OCI-LY3 (cell line): ENCODE measurements at regions not wholly inside any gene's neighbourhood (a gene's known extent, or its start where the extent isn't known, plus 50 kb on each side); places are given as distances from the start of the nearest gene placed in this dataset.

Experiments
- H2AFZ ChIP-seq: fragments of 200-600, 300-600 bp; shearing (Covaris generic); 2 replicates; pipeline ENCODE4 v1.6.0; 2014; ENCODE audit warnings: antibody characterized with exemption, low read depth, low read length
- H3K27ac ChIP-seq: fragments of 200-600, 300-600 bp; sonication (generic); 2 replicates; pipeline ENCODE4 v1.5.1; 2014; ENCODE audit warnings: mild to moderate bottlenecking, low read length, moderate library complexity, mixed read lengths
- H3K27me3 ChIP-seq: fragments of 200-600, 300-600 bp; sonication (generic); 2 replicates; pipeline ENCODE4 v1.6.1; 2014; ENCODE audit warnings: low read depth, low read length, mixed read lengths
- H3K36me3 ChIP-seq: fragments of 200-600, 300-600 bp; sonication (generic); replicated peaks from 2 replicates; pipeline ENCODE3; 2014; ENCODE audit warnings: low read depth, low read length, mixed read lengths
- H3K4me1 ChIP-seq: fragments of 300-600, 200-600 bp; sonication (generic); 2 replicates; pipeline ENCODE4 v1.6.1; 2014; ENCODE audit warnings: low read length, mixed read lengths
- H3K4me2 ChIP-seq: fragments of 200-600, 300-600 bp; sonication (generic); 2 replicates; pipeline ENCODE4 v1.6.1; 2014; ENCODE audit warnings: low read length, mixed read lengths
- H3K4me3 ChIP-seq: fragments of 300-600, 200-600 bp; sonication (generic); 2 replicates; pipeline ENCODE4 v1.5.1; 2014; ENCODE audit warnings: antibody characterized with exemption, mild to moderate bottlenecking, low read length, moderate library complexity
- H3K79me2 ChIP-seq: fragments of 300-600, 200-600 bp; shearing (Covaris generic); 2 replicates; pipeline ENCODE4 v1.6.1; 2014; ENCODE audit warnings: mild to moderate bottlenecking, low read length, mixed read lengths
- H3K9ac ChIP-seq: fragments of 300-600, 200-600 bp; shearing (Covaris generic); 2 replicates; pipeline ENCODE4 v1.6.0; 2014; ENCODE audit warnings: mild to moderate bottlenecking, low read length, moderate library complexity
- H3K9me3 ChIP-seq: fragments of 200-600, 300-600 bp; shearing (Covaris generic); 2 replicates; pipeline ENCODE4 v1.6.1; 2014; ENCODE audit warnings: low read length, mixed read lengths; ENCODE audit not compliant: insufficient read depth
- H4K20me1 ChIP-seq: fragments of 200-600, 300-600 bp; sonication (generic); 2 replicates; pipeline ENCODE4 v1.6.1; 2016; ENCODE audit warnings: low read length, mixed read lengths; ENCODE audit not compliant: insufficient read depth
- EZH2phosphoT487 ChIP-seq: fragments of 200-600 bp; shearing (Covaris generic); IDR thresholded peaks from 2 replicates; pipeline ENCODE4 v1.6.1; 2018; ENCODE audit warnings: antibody characterized with exemption, mixed run types, low read depth
- TF ChIP-seq, protein P1 (sequence below): fragments of 200-600, 300-600 bp; sonication (generic); IDR thresholded peaks from 2 replicates; pipeline ENCODE4 v1.5.1; 2014; ENCODE audit warnings: antibody characterized with exemption, low read length, low read depth

DNA sequence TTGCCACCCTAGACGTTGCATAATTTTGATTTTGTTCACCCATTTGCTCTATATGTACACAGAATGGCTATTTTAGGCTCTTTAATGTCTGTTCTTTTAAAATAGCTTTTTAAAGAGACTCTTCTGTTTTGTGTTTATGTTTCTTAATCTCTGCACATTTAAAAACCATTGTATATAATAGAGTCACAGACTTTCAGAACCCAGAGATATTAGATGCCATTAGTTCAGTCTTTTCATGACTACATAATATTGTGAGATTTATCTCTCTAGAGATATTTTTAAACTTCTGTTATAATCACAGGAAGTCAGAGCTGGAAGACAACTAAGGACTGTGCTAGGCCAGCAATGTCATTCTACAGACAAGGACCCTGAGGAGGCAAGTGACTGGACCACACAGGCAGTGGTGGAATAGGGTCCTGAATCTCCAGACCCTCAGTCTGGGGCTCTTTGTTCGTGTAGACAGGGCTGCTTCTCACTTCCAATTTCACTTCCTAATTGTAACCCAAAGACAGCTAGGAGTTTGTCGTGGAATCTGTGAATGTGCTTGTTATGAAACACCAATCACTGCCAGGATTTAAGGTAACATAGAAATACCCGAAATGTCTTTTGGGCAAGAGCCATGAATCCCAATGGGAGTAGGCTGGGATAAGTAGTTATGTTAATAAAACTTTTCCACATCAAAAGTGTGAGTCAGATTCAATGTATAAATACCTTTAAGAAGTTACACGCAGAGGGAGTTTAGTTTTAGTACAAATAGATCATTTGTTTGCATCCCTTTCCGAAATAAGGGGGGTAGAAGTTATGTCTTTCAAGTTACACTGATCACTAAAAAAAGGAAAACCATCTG is 165.2 kb upstream of the ROPN1 start:
- H3K4me1 ChIP-seq, result no peaks in the 10 kb centered on the region
- H3K27ac ChIP-seq, result no peak overlapping the region
- H3K4me3 ChIP-seq, result no peak overlapping the region
- no peak overlapping the region for H3K4me2 ChIP-seq
- H3K9ac ChIP-seq, result no peak overlapping the region
- TF ChIP-seq, protein P1, sequence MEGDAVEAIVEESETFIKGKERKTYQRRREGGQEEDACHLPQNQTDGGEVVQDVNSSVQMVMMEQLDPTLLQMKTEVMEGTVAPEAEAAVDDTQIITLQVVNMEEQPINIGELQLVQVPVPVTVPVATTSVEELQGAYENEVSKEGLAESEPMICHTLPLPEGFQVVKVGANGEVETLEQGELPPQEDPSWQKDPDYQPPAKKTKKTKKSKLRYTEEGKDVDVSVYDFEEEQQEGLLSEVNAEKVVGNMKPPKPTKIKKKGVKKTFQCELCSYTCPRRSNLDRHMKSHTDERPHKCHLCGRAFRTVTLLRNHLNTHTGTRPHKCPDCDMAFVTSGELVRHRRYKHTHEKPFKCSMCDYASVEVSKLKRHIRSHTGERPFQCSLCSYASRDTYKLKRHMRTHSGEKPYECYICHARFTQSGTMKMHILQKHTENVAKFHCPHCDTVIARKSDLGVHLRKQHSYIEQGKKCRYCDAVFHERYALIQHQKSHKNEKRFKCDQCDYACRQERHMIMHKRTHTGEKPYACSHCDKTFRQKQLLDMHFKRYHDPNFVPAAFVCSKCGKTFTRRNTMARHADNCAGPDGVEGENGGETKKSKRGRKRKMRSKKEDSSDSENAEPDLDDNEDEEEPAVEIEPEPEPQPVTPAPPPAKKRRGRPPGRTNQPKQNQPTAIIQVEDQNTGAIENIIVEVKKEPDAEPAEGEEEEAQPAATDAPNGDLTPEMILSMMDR, result no peak
- TF ChIP-seq EZH2phosphoT487, result no peak
- no peak overlapping the region for H2AFZ ChIP-seq
- H3K36me3 ChIP-seq, result no peaks in the 10 kb centered on the region
- no peaks in the 10 kb centered on the region for H3K79me2 ChIP-seq
- H3K9me3 ChIP-seq, result no peaks in the 10 kb centered on the region
- no peaks in the 10 kb centered on the region for H4K20me1 ChIP-seq
- peaks cover 19% of the 10 kb centered on the region; the same call in 1 of the 2 replicates for H3K27me3 ChIP-seq

DNA sequence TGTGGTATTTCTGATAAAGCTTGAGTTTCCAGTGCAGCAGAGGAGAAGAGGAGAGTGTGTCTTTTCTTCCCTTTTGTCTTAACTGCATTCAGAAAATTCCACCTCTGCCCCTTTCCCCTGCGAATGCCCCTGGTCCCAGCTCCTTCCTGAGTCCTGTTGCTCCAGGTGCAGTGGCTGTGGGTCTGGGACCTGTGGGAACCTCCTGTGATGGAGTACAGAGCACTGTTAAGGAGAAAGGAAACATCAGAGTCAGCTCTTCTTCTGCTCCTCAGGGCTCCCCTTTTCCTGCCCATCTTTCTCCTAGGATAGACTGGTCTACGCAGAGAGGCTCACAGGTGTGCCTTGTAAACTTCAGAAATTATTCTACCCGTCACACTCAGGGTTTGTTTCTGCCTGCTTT is 165.8 kb upstream of the ROPN1 start:
- H4K20me1 ChIP-seq, result no peaks in the 10 kb centered on the region
- no peak overlapping the region for H3K9ac ChIP-seq
- no peak overlapping the region for H3K4me2 ChIP-seq
- H3K36me3 ChIP-seq, result no peaks in the 10 kb centered on the region
- H3K4me3 ChIP-seq, result no peak overlapping the region
- no peaks in the 10 kb centered on the region for H3K4me1 ChIP-seq
- H3K9me3 ChIP-seq, result no peaks in the 10 kb centered on the region
- no peak for TF ChIP-seq EZH2phosphoT487
- TF ChIP-seq, protein P1, result no peak
- H3K79me2 ChIP-seq, result no peaks in the 10 kb centered on the region
- no peak overlapping the region for H3K27ac ChIP-seq
- peaks cover 19% of the 10 kb centered on the region; the same call in 1 of the 2 replicates for H3K27me3 ChIP-seq
- H2AFZ ChIP-seq, result no peak overlapping the region

DNA sequence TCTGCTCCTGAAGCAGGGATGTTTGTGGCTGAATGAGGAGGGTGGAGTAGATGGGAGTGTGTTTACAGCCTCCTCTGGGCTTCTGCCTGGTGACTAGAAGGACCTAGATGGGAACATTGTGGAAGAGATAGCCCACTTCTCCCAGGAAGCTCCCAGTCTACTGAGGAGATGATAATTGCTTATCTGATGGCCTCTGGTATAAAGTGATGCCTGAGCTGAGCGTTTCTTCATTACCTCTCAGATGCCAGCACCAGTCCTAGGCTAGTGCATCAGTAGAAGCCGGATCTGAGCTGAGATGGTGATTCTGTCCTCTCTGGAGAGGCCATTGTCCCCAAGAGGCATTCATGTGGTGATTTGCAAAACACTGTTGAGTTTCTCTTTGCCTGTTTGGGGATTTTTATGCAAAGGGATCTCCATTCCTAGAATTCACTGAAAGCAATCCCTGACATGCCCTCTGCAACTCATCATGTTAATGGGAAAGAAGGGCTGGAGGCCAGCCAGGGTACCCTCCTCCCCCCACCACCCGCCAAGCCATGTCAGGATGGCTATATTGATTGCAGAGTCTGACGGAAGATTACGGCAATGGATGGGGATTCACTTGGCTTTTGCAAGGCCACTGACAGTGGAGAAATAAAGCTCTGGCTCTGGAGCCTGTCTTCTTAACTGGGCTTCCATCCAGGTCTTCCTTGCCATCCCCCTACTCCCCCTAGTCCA is 166.4 kb upstream of the ROPN1 start:
- H3K4me2 ChIP-seq, result no peak overlapping the region
- no peaks in the 10 kb centered on the region for H4K20me1 ChIP-seq
- no peaks in the 10 kb centered on the region for H3K36me3 ChIP-seq
- H3K79me2 ChIP-seq, result no peaks in the 10 kb centered on the region
- no peaks in the 10 kb centered on the region for H3K4me1 ChIP-seq
- H3K4me3 ChIP-seq, result no peak overlapping the region
- TF ChIP-seq, protein P1, result no peak
- TF ChIP-seq EZH2phosphoT487, result no peak
- H3K9ac ChIP-seq, result no peak overlapping the region
- peaks cover 19% of the 10 kb centered on the region; the same call in 1 of the 2 replicates for H3K27me3 ChIP-seq
- H3K27ac ChIP-seq, result no peak overlapping the region
- H2AFZ ChIP-seq, result no peak overlapping the region
- H3K9me3 ChIP-seq, result no peaks in the 10 kb centered on the region

DNA sequence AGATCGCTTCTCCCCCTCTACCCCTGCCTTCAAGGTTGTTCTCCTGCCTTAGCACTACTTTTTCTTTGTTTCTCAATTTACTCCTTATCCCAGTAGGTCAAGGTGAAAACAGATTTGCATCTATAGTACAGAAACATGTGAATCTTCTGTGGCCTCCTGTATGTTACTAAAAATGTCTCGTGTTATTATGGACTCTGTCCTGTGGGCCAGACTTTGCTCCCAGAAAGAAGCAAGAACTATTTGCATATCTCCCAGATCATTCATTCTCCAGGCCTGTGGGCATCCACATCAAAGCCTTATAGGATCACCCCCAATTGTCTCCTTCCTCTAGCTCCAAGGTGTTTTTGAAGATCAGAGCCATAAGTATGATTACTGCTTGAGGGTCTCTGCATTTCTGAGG is 169.5 kb upstream of the ROPN1 start:
- Histone ChIP-seq H3K27ac (no peak overlapping the region), H3K9ac (no peak overlapping the region), H3K27me3 (peaks cover 23% of the 10 kb centered on the region; the same call in 1 of the 2 replicates), H4K20me1 (no peaks in the 10 kb centered on the region), H2AFZ (no peak overlapping the region), H3K4me1 (no peaks in the 10 kb centered on the region), H3K79me2 (no peaks in the 10 kb centered on the region), H3K4me2 (no peak overlapping the region), H3K4me3 (no peak overlapping the region), H3K9me3 (no peaks in the 10 kb centered on the region), H3K36me3 (no peaks in the 10 kb centered on the region)
- TF ChIP-seq EZH2phosphoT487, result no peak
- TF ChIP-seq, protein P1, result no peak
